ENCODE measurements at regions not wholly inside any gene's neighbourhood (a gene's known extent, or its start where the extent isn't known, plus 50 kb on each side); places are given as distances from the start of the nearest gene placed in this dataset.

DNA sequence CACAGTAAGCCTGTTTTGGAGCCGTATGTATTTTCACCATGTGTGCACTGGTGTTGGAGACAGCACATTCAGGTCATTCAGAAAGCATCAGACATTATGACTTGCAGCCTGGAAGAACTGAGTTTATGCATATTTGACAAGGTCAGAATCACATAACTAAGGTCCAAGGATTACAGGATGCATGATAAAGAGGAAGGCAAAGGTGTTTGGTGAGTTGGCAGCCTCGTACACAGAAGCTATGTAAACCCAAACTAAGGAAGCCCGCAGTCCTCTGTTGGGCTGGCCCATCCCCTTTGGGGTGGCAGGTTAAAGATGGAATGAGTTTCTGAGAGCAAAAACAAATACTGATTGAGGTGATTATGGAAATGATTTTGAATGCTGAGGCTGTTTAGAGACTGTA lies 218.4 kb downstream of the KTN1 start:
- DNase-seq (ENCODE audit: low spot score) (no peak), ATAC-seq (ENCODE audit: insufficient number of reproducible peaks, low FRiP score, low read depth) (no peak)
- Histone ChIP-seq H3K27me3 (replicated peaks; ENCODE audit: insufficient read depth) (no peaks in the 10 kb centered on the region), H3K4me3 (no peak overlapping the region), H3K27ac (no peak overlapping the region), H3K9me3 (no peaks in the 10 kb centered on the region), H3K4me1 (ENCODE audit: control insufficient read depth in 1 of 2, low read depth in 2 of 2) (no peaks in the 10 kb centered on the region), H3K36me3 (no peaks in the 10 kb centered on the region)
- TF ChIP-seq CTCF (IDR thresholded peaks at IDR 0.05) = no peak

- Histone ChIP-seq H3K9me3 (no peaks in the 10 kb centered on the region), H3K36me3 (no peaks in the 10 kb centered on the region), H3K27ac (no peak overlapping the region), H3K4me1 (ENCODE audit: control insufficient read depth in 1 of 2, low read depth in 2 of 2) (no peaks in the 10 kb centered on the region), H3K27me3 (replicated peaks; ENCODE audit: insufficient read depth) (no peaks in the 10 kb centered on the region), H3K4me3 (no peak overlapping the region)
- DNase-seq (ENCODE audit: low spot score) (no peak), ATAC-seq (ENCODE audit: insufficient number of reproducible peaks, low FRiP score, low read depth) (no peak)
- no peak for TF ChIP-seq CTCF (IDR thresholded peaks at IDR 0.05)
Observed at GRCh38 chr14:55799508-55800095, 219.6 kb downstream of the KTN1 start.

GRCh38 chr14:55800156-55800785 lies 220.3 kb downstream of the KTN1 start:
- Histone ChIP-seq H3K27ac (no peak overlapping the region), H3K9me3 (no peaks in the 10 kb centered on the region), H3K4me1 (ENCODE audit: control insufficient read depth in 1 of 2, low read depth in 2 of 2) (no peaks in the 10 kb centered on the region), H3K27me3 (replicated peaks; ENCODE audit: insufficient read depth) (no peaks in the 10 kb centered on the region), H3K4me3 (no peak overlapping the region), H3K36me3 (no peaks in the 10 kb centered on the region)
- no peak for ATAC-seq (ENCODE audit: insufficient number of reproducible peaks, low FRiP score, low read depth)
- no peak for DNase-seq (ENCODE audit: low spot score)
- no peak for TF ChIP-seq CTCF (IDR thresholded peaks at IDR 0.05)

GRCh38 chr14:55801121-55801520 lies 221.1 kb downstream of the KTN1 start:
- ATAC-seq (ENCODE audit: insufficient number of reproducible peaks, low FRiP score, low read depth) (no peak), DNase-seq (ENCODE audit: low spot score) (no peak)
- Histone ChIP-seq H3K4me1 (ENCODE audit: control insufficient read depth in 1 of 2, low read depth in 2 of 2) (no peaks in the 10 kb centered on the region), H3K27ac (no peak overlapping the region), H3K4me3 (no peak overlapping the region), H3K27me3 (replicated peaks; ENCODE audit: insufficient read depth) (no peaks in the 10 kb centered on the region), H3K9me3 (no peaks in the 10 kb centered on the region), H3K36me3 (no peaks in the 10 kb centered on the region)
- no peak for TF ChIP-seq CTCF (IDR thresholded peaks at IDR 0.05)

- Histone ChIP-seq H3K4me3 (no peak overlapping the region), H3K27ac (no peak overlapping the region), H3K9me3 (no peaks in the 10 kb centered on the region), H3K4me1 (ENCODE audit: control insufficient read depth in 1 of 2, low read depth in 2 of 2) (peaks cover 0 to 11% of the 10 kb centered on the region in 2 donors), H3K27me3 (replicated peaks; ENCODE audit: insufficient read depth) (no peaks in the 10 kb centered on the region), H3K36me3 (no peaks in the 10 kb centered on the region)
- no peak for DNase-seq (ENCODE audit: low spot score)
- no peak for ATAC-seq (ENCODE audit: insufficient number of reproducible peaks, low FRiP score, low read depth)
- TF ChIP-seq CTCF (IDR thresholded peaks at IDR 0.05) = no peak
Observed at GRCh38 chr14:55802986-55803872, 223.2 kb downstream of the KTN1 start.
